HTR-8/SVneo (cell line): ENCODE measurements at regions not wholly inside any gene's neighbourhood (a gene's known extent, or its start where the extent isn't known, plus 50 kb on each side); places are given as distances from the start of the nearest gene placed in this dataset.

Source experiments
- DNase-seq: peaks from one replicate; pipeline ENCODE4 v3.0.0; 2011; ENCODE audit warnings: low spot score, mixed read lengths; ENCODE audit not compliant: insufficient read length
- FAIRE-seq: peaks from 2 replicates; lab custom pipeline; 2011; peaks lifted over from hg19 to GRCh38; lab: Jason Lieb, UNC

GRCh38 chr2:136208682-136209420, 90.9 kb upstream of the CXCR4 start:
- DNase-seq (no peak), FAIRE-seq (no peak)

GRCh38 chr2:136207665-136208064, 89.7 kb upstream of the CXCR4 start:
- no peak for DNase-seq
- FAIRE-seq, result no peak

- no peak for FAIRE-seq
- no peak for DNase-seq
Measured at GRCh38 chr2:136207030-136207623, 89.2 kb upstream of the CXCR4 start.

- FAIRE-seq (no peak), DNase-seq (no peak)
Measured at GRCh38 chr2:136206613-136207012, 88.7 kb upstream of the CXCR4 start.

DNA sequence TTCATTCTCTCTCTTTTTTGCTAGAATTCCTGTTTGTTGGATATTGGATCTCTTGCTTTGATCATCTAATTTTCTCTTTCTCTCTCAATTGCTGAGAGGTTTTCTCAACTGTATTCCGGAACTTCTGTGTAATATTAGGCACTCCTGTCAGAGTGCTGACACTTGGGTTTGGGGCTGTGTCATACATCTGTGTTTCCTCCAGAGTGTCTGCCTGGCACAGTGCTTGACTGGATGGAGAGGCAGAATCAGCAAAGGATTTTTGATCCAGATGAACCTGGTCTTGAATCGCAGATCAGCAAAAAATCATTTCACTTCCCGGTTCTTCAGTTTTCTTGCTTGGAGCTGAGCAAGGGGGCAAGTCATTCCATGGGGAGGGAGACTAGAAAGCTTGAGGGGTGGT, 87.7 kb upstream of the CXCR4 start:
- no peak for FAIRE-seq
- no peak for DNase-seq

DNA sequence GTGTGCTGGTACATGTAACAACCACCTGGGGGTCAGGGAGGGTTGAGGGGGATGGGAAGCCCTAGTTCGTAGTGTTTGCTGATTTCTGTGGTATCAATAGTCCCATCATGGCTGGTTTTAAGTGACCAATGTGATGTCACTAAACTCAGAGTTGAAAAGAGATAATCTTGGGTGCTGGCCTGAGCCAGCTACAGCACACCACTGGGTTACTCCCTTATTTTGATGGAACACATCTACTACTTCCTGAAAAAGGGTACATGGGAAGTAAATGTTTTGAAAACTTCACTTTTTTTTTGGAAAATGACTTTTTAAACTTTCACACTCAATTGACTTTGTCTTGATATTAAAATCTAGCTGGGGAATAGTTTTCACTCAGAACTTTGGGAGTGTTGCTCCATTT, 87.0 kb upstream of the CXCR4 start:
- FAIRE-seq, result no peak
- no peak for DNase-seq

DNA sequence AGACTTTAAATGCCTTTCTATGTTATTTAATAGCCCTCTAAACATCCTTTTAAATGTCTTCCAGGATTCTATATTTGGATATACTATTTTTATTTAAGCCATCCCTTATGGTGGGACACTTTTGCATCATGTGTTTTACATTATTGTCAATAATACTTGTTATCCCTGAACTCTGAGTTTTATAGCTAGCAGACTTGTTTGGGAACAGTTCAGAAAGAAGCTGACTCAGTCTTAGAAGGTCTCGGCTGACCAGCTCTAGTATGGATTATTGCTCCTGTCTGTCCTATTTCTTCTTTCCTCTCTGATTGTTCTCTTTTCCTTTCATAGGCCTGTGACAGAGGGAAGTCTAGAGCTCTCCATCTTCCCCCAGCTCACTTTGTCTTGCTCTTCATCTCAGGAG, 77.3 kb upstream of the CXCR4 start:
- FAIRE-seq, result no peak
- DNase-seq, result no peak

- FAIRE-seq, result no peak
- DNase-seq, result no peak
Measured at GRCh38 chr2:136191041-136191440, 73.1 kb upstream of the CXCR4 start.

DNA sequence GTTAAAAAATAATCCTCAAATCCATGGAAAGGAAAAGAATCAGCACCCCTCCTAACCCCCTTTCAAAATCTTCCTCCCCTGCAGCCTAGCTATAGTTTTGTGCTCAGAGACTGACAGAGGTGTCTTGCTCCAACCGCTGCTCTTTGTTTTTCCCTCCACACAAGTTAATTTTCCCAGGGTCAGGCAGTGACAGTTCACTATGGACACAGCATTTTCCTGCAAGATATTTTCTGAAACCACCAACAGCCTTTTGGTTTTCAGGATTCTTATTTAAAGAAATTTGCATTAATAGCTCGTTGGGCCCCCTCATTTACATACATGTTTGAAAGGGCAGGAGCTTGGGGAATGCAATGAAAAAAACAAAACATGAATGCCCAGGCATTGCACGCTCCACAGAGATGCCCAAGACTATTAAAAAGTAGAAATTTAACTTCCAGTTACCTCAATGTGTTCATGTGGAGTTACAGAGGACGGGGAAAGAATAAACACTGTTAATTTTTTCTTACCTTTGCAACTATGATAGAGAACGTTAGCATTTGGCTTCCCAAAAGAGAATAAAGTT, 71.4 kb upstream of the CXCR4 start:
- DNase-seq (no peak), FAIRE-seq (no peak)

DNA sequence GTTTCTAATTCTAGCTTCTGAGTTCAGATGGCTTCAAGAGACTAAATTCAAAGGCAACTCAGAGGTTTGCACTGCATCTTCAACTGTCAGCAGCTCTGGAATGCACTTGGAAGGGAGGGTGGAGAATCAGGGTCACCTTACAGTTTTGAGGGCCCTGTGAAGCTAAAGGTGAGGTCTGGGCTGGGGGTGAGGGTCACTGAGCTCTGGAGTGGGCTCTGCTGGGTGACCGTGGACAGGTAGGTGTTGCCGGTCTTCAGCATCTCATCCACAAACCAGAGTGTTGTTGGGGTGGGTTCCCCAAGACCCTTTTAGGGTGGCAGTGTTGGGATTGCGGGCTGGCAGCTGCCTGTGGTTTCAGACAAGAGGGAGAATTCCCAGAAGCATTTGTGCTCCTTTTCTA, 70.1 kb upstream of the CXCR4 start:
- no peak for DNase-seq
- FAIRE-seq, result no peak

- FAIRE-seq (no peak), DNase-seq (no peak)
Measured at GRCh38 chr2:136185981-136186776, 68.2 kb upstream of the CXCR4 start.

DNA sequence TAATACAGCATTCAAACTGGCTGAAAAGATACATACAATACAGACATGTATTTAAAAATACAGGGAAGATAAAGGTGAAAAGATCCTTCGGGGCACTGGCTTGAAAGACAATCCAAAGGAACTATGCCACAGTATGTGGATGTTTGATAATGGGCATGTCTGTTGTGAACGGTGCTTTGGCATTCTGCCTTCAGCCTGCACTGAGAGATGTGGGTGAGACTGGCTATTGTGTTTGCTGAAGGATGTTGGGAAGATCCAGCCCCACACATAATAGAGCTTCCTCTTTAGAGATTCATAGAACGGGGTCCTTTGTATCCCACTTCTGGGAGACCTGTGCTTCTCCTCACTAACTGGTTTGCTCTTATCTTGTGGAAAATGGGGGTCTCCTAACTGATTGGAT, 65.1 kb upstream of the CXCR4 start:
- no peak for FAIRE-seq
- no peak for DNase-seq

- no peak for DNase-seq
- no peak for FAIRE-seq
Measured at GRCh38 chr2:136182315-136182714, 64.4 kb upstream of the CXCR4 start.

DNA sequence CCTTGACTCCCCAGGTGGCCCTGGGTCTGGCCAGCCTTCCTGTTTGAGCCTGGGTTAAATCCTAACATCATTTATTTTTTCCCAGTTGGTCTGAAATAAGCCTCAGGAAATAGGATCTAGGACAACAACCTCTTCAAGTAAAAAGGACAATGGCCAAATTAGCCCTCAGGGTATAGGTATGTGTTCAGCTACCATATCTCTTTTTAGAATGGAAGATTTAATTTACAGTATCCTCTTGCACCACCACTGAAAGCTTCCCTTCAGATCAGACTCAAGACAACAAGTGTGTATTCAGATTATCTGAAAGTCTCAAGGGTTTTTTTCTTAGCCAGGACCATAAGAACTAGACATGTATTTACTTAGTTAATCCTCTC, 61.6 kb upstream of the CXCR4 start:
- FAIRE-seq (no peak), DNase-seq (no peak)

GRCh38 chr2:136178941-136179601, 61.1 kb upstream of the CXCR4 start:
- FAIRE-seq (no peak), DNase-seq (no peak)

DNA sequence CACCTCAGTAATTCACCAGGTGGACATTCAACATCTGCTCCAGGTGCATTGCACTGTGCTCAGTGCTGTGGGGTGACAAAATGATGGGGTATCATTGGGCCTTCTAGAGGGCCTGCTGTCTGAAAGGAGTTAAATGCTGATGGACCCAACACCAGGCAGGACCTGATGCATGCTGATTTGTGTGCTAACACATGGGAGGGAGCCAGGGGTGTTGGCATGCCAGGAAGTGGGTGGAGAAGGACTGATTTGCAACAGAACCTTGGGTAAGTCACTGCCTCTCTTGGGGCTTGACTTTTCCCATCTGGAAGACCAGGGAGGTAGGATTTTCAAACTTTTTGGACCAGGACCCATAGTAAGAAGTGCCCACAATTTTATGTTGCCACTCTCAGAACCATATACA, 57.9 kb upstream of the CXCR4 start:
- DNase-seq (no peak), FAIRE-seq (no peak)

DNA sequence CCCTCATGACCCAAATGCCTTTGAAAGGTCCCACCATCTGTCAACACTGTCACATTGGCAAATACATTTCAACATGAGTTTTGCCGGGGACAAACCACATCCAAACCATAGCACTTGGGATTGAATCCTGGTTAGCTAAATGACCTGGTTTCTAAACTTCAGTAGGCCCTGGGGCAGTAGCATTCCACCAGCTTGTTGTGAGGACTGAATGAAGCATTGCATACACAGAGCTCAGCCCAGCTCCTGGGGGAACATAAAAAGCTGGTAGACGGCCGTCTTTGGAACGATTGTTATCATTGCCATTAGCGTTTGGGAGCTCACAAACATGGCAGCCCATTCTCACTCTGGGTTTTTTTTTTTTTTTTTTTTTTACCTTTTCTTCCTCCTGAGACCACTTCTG, 57.5 kb upstream of the CXCR4 start:
- DNase-seq, result no peak
- no peak for FAIRE-seq

- no peak for FAIRE-seq
- no peak for DNase-seq
Measured at GRCh38 chr2:136173126-136173525, 55.2 kb upstream of the CXCR4 start.

GRCh38 chr2:136171223-136171622, 53.3 kb upstream of the CXCR4 start:
- no peak for FAIRE-seq
- no peak for DNase-seq

DNA sequence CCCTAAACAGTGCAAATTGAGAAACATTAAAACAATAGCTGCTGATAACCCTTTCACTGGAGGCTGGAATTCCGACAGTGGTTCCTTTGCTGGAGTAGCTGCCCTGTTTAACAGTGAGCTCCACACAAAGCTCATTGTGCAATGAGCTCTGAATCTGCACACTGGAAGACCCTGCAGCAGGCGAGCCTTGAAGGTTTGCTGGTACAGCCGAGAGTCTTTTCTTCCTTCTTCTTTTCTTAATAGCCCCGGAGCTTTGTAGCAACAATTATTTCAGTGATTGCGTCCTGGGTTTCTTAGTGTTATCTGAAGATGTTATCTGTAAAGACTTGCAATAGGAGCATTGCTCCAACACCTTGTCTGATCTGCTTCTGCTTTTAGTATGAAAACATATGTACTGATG, 50.8 kb upstream of the CXCR4 start:
- FAIRE-seq (no peak), DNase-seq (no peak)
